ENCODE measurements at regions not wholly inside any gene's neighbourhood (a gene's known extent, or its start where the extent isn't known, plus 50 kb on each side); places are given as distances from the start of the nearest gene placed in this dataset.

- Histone ChIP-seq H3K9ac (ENCODE audit: extremely low read depth, low read length, poor library complexity, severe bottlenecking) (no peak overlapping the region), H3K36me3 (ENCODE audit: control insufficient read depth, insufficient read depth, low read length) (no peaks in the 10 kb centered on the region), H3K4me1 (ENCODE audit: control insufficient read depth, insufficient read depth, low read length) (no peaks in the 10 kb centered on the region), H3K9me3 (ENCODE audit: control insufficient read depth, low read length) (no peaks in the 10 kb centered on the region), H3K27me3 (ENCODE audit: control insufficient read depth, insufficient read depth, low read length, poor library complexity, severe bottlenecking) (no peaks in the 10 kb centered on the region), H3K27ac (ENCODE audit: low read depth, low read length) (no peak overlapping the region), H3K4me3 (ENCODE audit: low read length) (no peak overlapping the region)
- WGBS, 2 experiments (ENCODE audit: insufficient coverage in 1 of 2, insufficient read length in 1 of 2) = 93 to 100% methylated on average over 2 to 3 of the region's 3 CpGs
- H3K27ac Mint-ChIP-seq = no peak overlapping the region
- H3K4me1 Mint-ChIP-seq = no peaks in the 10 kb centered on the region
- no peak overlapping the region for H3K4me3 Mint-ChIP-seq
- TF ChIP-seq, protein P1, sequence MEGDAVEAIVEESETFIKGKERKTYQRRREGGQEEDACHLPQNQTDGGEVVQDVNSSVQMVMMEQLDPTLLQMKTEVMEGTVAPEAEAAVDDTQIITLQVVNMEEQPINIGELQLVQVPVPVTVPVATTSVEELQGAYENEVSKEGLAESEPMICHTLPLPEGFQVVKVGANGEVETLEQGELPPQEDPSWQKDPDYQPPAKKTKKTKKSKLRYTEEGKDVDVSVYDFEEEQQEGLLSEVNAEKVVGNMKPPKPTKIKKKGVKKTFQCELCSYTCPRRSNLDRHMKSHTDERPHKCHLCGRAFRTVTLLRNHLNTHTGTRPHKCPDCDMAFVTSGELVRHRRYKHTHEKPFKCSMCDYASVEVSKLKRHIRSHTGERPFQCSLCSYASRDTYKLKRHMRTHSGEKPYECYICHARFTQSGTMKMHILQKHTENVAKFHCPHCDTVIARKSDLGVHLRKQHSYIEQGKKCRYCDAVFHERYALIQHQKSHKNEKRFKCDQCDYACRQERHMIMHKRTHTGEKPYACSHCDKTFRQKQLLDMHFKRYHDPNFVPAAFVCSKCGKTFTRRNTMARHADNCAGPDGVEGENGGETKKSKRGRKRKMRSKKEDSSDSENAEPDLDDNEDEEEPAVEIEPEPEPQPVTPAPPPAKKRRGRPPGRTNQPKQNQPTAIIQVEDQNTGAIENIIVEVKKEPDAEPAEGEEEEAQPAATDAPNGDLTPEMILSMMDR (conservative IDR thresholded peaks at IDR 0.05) = no peak
- DNase-seq = no peak
- no peaks in the 10 kb centered on the region for H3K36me3 Mint-ChIP-seq (ENCODE audit: low read depth)
- H3K9me3 Mint-ChIP-seq = no peaks in the 10 kb centered on the region
- peaks cover 6% of the 10 kb centered on the region for H3K27me3 Mint-ChIP-seq (ENCODE audit: insufficient read depth)
Measured at GRCh38 chr9:95778957-95779356, 96.5 kb upstream of the ERCC6L2 start.

GRCh38 chr9:95777136-95777535 lies 98.4 kb upstream of the ERCC6L2 start:
- H3K27ac ChIP-seq (ENCODE audit: low read depth, low read length) = no peak overlapping the region
- H3K4me3 ChIP-seq (ENCODE audit: low read length) = no peak overlapping the region
- Mint-ChIP-seq H3K27ac (no peak overlapping the region), H3K27me3 (ENCODE audit: insufficient read depth) (peaks cover 9% of the 10 kb centered on the region), H3K4me1 (peaks cover 9% of the 10 kb centered on the region), H3K4me3 (no peak overlapping the region), H3K9me3 (no peaks in the 10 kb centered on the region), H3K36me3 (ENCODE audit: low read depth) (no peaks in the 10 kb centered on the region)
- DNase-seq = no peak
- no peaks in the 10 kb centered on the region for H3K36me3 ChIP-seq (ENCODE audit: control insufficient read depth, insufficient read depth, low read length)
- no peaks in the 10 kb centered on the region for H3K9me3 ChIP-seq (ENCODE audit: control insufficient read depth, low read length)
- no peak overlapping the region for H3K9ac ChIP-seq (ENCODE audit: extremely low read depth, low read length, poor library complexity, severe bottlenecking)
- H3K27me3 ChIP-seq (ENCODE audit: control insufficient read depth, insufficient read depth, low read length, poor library complexity, severe bottlenecking) = no peaks in the 10 kb centered on the region
- peaks cover 7% of the 10 kb centered on the region for H3K4me1 ChIP-seq (ENCODE audit: control insufficient read depth, insufficient read depth, low read length)
- TF ChIP-seq, protein P1 (conservative IDR thresholded peaks at IDR 0.05) = no peak

DNA sequence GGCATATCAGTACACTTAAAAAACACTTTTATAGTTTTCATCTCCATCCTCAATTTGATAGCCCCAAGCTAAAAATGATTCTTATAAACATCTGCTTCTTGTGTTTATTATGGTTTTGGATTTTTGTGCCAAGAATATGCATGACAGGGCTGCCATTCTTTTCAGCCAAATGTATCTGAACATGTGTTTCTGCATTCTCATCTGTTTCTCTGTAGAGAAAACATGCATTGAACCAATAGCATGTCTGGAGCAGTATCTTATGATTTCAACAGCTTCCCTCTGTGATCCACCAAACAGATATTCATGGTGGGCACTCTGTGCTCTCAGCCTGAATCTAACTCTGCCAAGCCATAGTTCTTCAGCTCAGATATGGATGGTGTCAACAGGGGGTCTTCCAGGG lies 99.3 kb upstream of the ERCC6L2 start:
- H3K27ac Mint-ChIP-seq = no peak overlapping the region
- peaks cover 18% of the 10 kb centered on the region for H3K4me1 Mint-ChIP-seq
- H3K9me3 Mint-ChIP-seq = no peaks in the 10 kb centered on the region
- Histone ChIP-seq H3K4me1 (ENCODE audit: control insufficient read depth, insufficient read depth, low read length) (peaks cover 13% of the 10 kb centered on the region), H3K9me3 (ENCODE audit: control insufficient read depth, low read length) (no peaks in the 10 kb centered on the region), H3K27me3 (ENCODE audit: control insufficient read depth, insufficient read depth, low read length, poor library complexity, severe bottlenecking) (no peaks in the 10 kb centered on the region), H3K4me3 (ENCODE audit: low read length) (no peak overlapping the region), H3K36me3 (ENCODE audit: control insufficient read depth, insufficient read depth, low read length) (no peaks in the 10 kb centered on the region), H3K27ac (ENCODE audit: low read depth, low read length) (no peak overlapping the region), H3K9ac (ENCODE audit: extremely low read depth, low read length, poor library complexity, severe bottlenecking) (no peak overlapping the region)
- peaks cover 9% of the 10 kb centered on the region for H3K27me3 Mint-ChIP-seq (ENCODE audit: insufficient read depth)
- H3K4me3 Mint-ChIP-seq = no peak overlapping the region
- TF ChIP-seq, protein P1 (conservative IDR thresholded peaks at IDR 0.05) = no peak
- no peaks in the 10 kb centered on the region for H3K36me3 Mint-ChIP-seq (ENCODE audit: low read depth)
- DNase-seq = no peak
